Smooth muscle cell (in vitro differentiated cells): ENCODE measurements at regions not wholly inside any gene's neighbourhood (a gene's known extent, or its start where the extent isn't known, plus 50 kb on each side); places are given as distances from the start of the nearest gene placed in this dataset.

Experiments
- DNase-seq: peaks from one replicate; lab custom pipeline; 2025; ENCODE audit not compliant: unreplicated experiment; lab: John Stamatoyannopoulos, UW
- H2AFZ ChIP-seq: fragments of 200-600 bp; sonication (generic); 2 replicates; pipeline ENCODE4 v1.6.0; 2016; ENCODE audit warnings: antibody characterized with exemption, low read depth, mild to moderate bottlenecking
- H3F3A ChIP-seq: fragments of 200-600 bp; sonication (generic); 2 replicates; pipeline ENCODE4 v1.6.0; 2017; ENCODE audit warnings: antibody characterized with exemption, low read depth
- H3K27ac ChIP-seq: fragments of 200-600 bp; sonication (generic); 2 replicates; pipeline ENCODE4 v1.5.1; 2016; ENCODE audit warnings: low read depth, mild to moderate bottlenecking
- H3K27me3 ChIP-seq: fragments of 200-600 bp; sonication (generic); 2 replicates; pipeline ENCODE4 v1.6.1; 2016; ENCODE audit warnings: low read depth, mild to moderate bottlenecking
- H3K36me3 ChIP-seq: fragments of 200-600 bp; sonication (generic); 2 replicates; pipeline ENCODE4 v1.5.1; 2016; ENCODE audit warnings: low read depth
- H3K4me1 ChIP-seq: fragments of 200-600 bp; sonication (generic); 2 replicates; pipeline ENCODE4 v1.5.1; 2016; ENCODE audit warnings: low read depth
- H3K4me2 ChIP-seq: fragments of 200-600 bp; sonication (generic); 2 replicates; pipeline ENCODE4 v1.6.0; 2016; ENCODE audit warnings: mild to moderate bottlenecking
- H3K4me3 ChIP-seq: fragments of 200-600 bp; sonication (generic); 2 replicates; pipeline ENCODE4 v1.5.1; 2016; ENCODE audit warnings: mild to moderate bottlenecking
- H3K79me2 ChIP-seq: fragments of 200-600 bp; sonication (generic); 2 replicates; pipeline ENCODE4 v1.6.0; 2016; ENCODE audit warnings: low read depth, mild to moderate bottlenecking
- H3K9ac ChIP-seq: fragments of 200-600 bp; sonication (generic); 2 replicates; pipeline ENCODE4 v1.6.0; 2016; ENCODE audit warnings: low read depth
- H3K9me3 ChIP-seq: fragments of 200-600 bp; sonication (generic); replicated peaks from 2 replicates; pipeline ENCODE4 v1.5.1; 2016; ENCODE audit warnings: low read depth
- H4K20me1 ChIP-seq: fragments of 200-600 bp; sonication (generic); 2 replicates; pipeline ENCODE4 v1.6.0; 2016; ENCODE audit warnings: low read depth
- WGBS: methylation state at CpG from one replicate; pipeline ENCODE4 v1.1.7; 2016; ENCODE audit warnings: low lambda C conversion rate; 5-methylcytosine and 5-hydroxymethylcytosine counted together
- TF ChIP-seq, protein P1 (sequence below): fragments of 200-600 bp; sonication (generic); IDR thresholded peaks from 2 replicates; pipeline ENCODE4 v1.5.1; 2017; ENCODE audit warnings: borderline replicate concordance, mild to moderate bottlenecking, antibody characterized with exemption; ENCODE audit not compliant: insufficient read depth, poor library complexity, severe bottlenecking

DNA sequence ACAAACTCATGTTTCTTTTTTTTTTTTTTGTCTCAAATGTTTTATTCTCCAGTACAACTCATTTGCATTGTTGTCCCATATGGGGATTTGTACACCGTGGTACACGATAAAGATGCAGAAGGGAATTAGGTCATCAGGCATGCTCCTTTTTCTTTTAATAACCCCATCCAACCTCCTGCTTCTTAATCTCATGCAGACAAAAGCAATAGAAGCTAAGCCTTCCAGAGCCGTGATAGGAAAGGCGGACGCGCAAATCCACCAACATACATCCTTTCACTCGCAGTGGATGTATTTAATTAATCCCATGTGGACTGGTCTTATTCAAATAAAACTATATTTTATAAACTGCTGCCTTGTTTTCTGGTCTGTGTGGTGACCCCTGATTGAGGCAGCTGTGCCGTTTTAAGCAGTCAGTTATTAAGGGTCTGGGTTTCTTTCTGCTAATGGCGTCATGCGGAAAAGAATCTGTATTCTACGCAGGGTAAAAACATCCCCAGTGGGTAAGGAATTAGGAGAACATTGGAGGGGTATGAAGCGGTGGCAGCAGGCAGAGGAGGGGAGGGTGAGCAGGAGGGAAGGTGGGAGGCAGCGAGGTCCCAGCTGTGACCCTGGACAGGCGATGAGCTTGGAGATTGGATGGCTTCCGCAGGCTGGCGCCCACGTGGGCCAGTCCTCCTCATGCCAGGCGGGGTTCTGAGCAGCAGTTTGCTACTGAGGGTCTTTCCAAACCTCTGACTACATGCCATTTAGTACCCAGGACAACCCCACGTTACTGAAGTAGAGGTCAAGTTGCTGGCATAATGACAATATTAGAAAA lies 172.8 kb downstream of the LINC00237 start:
- Histone ChIP-seq H2AFZ (no peak overlapping the region), H3K79me2 (no peaks in the 10 kb centered on the region), H4K20me1 (no peaks in the 10 kb centered on the region), H3K27ac (no peak overlapping the region), H3F3A (no peaks in the 10 kb centered on the region), H3K4me1 (no peaks in the 10 kb centered on the region), H3K27me3 (peaks cover 4% of the 10 kb centered on the region), H3K9ac (no peak overlapping the region), H3K36me3 (no peaks in the 10 kb centered on the region), H3K4me2 (no peak overlapping the region), H3K4me3 (no peak overlapping the region), H3K9me3 (no peaks in the 10 kb centered on the region)
- WGBS, result 89% methylated on average over 18 of the region's 19 CpGs
- TF ChIP-seq, protein P1, sequence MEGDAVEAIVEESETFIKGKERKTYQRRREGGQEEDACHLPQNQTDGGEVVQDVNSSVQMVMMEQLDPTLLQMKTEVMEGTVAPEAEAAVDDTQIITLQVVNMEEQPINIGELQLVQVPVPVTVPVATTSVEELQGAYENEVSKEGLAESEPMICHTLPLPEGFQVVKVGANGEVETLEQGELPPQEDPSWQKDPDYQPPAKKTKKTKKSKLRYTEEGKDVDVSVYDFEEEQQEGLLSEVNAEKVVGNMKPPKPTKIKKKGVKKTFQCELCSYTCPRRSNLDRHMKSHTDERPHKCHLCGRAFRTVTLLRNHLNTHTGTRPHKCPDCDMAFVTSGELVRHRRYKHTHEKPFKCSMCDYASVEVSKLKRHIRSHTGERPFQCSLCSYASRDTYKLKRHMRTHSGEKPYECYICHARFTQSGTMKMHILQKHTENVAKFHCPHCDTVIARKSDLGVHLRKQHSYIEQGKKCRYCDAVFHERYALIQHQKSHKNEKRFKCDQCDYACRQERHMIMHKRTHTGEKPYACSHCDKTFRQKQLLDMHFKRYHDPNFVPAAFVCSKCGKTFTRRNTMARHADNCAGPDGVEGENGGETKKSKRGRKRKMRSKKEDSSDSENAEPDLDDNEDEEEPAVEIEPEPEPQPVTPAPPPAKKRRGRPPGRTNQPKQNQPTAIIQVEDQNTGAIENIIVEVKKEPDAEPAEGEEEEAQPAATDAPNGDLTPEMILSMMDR, result no peak
- DNase-seq, result no peak

DNA sequence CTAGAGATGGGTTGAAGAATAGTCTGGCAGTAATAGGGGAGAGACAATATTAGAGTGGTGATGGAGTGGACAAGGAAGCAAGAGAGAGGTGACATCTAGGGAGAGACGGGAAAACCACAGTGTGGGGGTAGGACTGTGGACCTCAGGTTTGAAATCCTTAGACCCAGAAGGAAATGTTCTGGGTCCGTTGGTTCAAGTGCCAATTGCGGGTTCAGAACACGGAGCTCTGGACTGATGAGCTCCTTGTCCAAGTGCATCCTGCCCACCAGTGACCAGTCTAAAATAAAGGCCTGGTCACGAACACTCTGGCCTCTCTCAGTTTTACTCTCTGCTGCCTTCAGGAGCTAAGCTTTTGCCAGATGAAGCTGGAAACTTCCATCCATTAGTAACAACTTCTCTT lies 174.0 kb downstream of the LINC00237 start:
- Histone ChIP-seq H3K79me2 (no peaks in the 10 kb centered on the region), H3K4me3 (no peak overlapping the region), H3K9me3 (no peaks in the 10 kb centered on the region), H3K27me3 (peaks cover 4% of the 10 kb centered on the region), H2AFZ (no peak overlapping the region), H3K4me2 (no peak overlapping the region), H3K36me3 (no peaks in the 10 kb centered on the region), H3F3A (no peaks in the 10 kb centered on the region), H3K4me1 (no peaks in the 10 kb centered on the region), H3K27ac (no peak overlapping the region), H4K20me1 (no peaks in the 10 kb centered on the region), H3K9ac (no peak overlapping the region)
- TF ChIP-seq, protein P1, result no peak
- WGBS, result 92% methylated on average over 5 of the region's 5 CpGs
- no peak for DNase-seq

DNA sequence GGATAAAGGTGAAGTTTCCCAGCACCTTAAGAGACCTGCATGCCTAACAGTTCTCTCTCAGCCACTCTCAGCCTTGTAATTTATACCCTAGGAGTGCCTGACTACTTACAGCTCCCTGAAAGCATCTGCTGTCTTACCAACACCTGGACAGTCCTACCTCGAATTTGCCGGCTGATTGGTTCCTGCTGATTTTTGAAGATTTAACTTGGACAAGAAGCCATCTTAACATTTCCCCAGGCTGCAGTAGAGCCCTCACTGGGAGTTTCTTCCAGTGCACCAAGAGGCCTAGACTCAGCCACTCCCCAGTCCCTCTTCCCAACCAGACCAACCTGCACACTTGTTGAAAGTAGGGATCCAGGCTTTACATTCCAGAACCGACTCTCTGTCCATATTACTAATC lies 174.5 kb downstream of the LINC00237 start:
- H3K4me3 ChIP-seq, result no peak overlapping the region
- H2AFZ ChIP-seq, result no peak overlapping the region
- TF ChIP-seq, protein P1, result no peak
- H3F3A ChIP-seq, result no peaks in the 10 kb centered on the region
- no peak for DNase-seq
- WGBS, result 91% methylated on average over 3 of the region's 3 CpGs
- no peaks in the 10 kb centered on the region for H3K36me3 ChIP-seq
- H3K79me2 ChIP-seq, result no peaks in the 10 kb centered on the region
- H3K27ac ChIP-seq, result no peak overlapping the region
- no peak overlapping the region for H3K9ac ChIP-seq
- H3K4me2 ChIP-seq, result no peak overlapping the region
- no peaks in the 10 kb centered on the region for H3K4me1 ChIP-seq
- no peaks in the 10 kb centered on the region for H3K9me3 ChIP-seq
- H3K27me3 ChIP-seq, result peaks cover 4% of the 10 kb centered on the region
- H4K20me1 ChIP-seq, result no peaks in the 10 kb centered on the region

DNA sequence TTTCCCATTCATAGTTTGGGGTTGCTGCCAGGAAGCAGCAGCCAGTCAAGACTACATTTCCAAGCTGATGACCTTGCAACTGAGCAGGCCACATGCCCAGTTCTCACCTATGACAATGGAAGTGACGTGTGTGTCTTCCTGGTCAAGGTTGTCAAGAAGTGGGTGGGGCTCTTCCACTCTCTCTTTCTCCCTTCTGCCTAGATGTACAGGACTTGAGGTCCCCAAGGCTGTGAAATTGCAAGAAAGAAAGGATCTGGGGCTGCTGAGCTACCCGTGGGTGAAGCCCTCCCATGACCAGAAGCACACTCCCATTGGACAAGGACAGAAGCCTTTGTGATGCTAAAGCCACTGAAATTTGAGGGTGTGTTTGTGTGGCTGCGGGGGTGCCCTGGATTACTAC lies 175.1 kb downstream of the LINC00237 start:
- DNase-seq, result no peak
- Histone ChIP-seq H3K79me2 (no peaks in the 10 kb centered on the region), H4K20me1 (no peaks in the 10 kb centered on the region), H2AFZ (no peak overlapping the region), H3K9ac (no peak overlapping the region), H3F3A (no peaks in the 10 kb centered on the region), H3K27ac (no peak overlapping the region), H3K27me3 (peaks cover 4% of the 10 kb centered on the region), H3K9me3 (no peaks in the 10 kb centered on the region), H3K4me2 (no peak overlapping the region), H3K4me1 (no peaks in the 10 kb centered on the region), H3K4me3 (no peak overlapping the region), H3K36me3 (no peaks in the 10 kb centered on the region)
- 66% methylated on average over 3 of the region's 3 CpGs for WGBS
- TF ChIP-seq, protein P1, result no peak
